ENCODE measurements at regions not wholly inside any gene's neighbourhood (a gene's known extent, or its start where the extent isn't known, plus 50 kb on each side); places are given as distances from the start of the nearest gene placed in this dataset.

- ATAC-seq (no peak), DNase-seq (no peak)
- Histone ChIP-seq H3K4me3 (no peak overlapping the region), H3K4me1 (no peaks in the 10 kb centered on the region), H3K9me3 (no peaks in the 10 kb centered on the region), H3K27me3 (no peaks in the 10 kb centered on the region), H3K36me3 (no peaks in the 10 kb centered on the region), H3K27ac (no peak overlapping the region)
- in situ Hi-C loops (cut with MboI; ENCODE audit: low sequenced_read_pairs in 4 of 4): no loop called here
- TF ChIP-seq CTCF (IDR thresholded peaks at IDR 0.05 in 4 of 5, conservative IDR thresholded peaks at IDR 0.05 in 1 of 5) (no peak), POLR2A (IDR thresholded peaks at IDR 0.05) (no peak)
- intact Hi-C loops (cut with DNase I; ENCODE audit: low total_unique reads): no loop called here
Observed at GRCh38 chr16:25317732-25318316, 60.2 kb upstream of the ZKSCAN2 start.

DNA sequence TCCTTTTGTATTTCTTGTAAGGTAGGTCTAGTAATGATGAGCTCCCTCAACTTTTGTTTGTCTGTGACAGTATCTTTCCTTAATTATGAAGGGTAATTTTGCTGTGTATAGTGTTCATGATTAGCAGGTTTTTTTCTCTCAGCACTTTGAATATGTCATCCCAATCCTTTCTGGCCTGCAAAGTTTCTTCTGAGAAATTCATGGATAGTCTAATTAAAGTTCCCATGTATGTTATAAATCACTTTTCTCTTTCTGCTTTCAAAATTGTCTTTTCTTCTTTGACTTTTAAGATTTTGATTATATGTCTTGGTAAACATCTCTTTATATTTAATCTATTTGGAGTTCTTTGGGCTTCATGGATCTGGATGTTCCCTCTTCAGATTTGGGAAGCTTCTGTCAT is 54.3 kb upstream of the ZKSCAN2 start:
- TF ChIP-seq CTCF (IDR thresholded peaks at IDR 0.05 in 4 of 5, conservative IDR thresholded peaks at IDR 0.05 in 1 of 5): no peak
- no peak for TF ChIP-seq POLR2A (IDR thresholded peaks at IDR 0.05)
- no peak overlapping the region for H3K27ac ChIP-seq
- no peak overlapping the region for H3K4me3 ChIP-seq
- H3K36me3 ChIP-seq: no peaks in the 10 kb centered on the region
- no peaks in the 10 kb centered on the region for H3K27me3 ChIP-seq
- H3K4me1 ChIP-seq: no peaks in the 10 kb centered on the region
- in situ Hi-C loops (cut with MboI; ENCODE audit: low sequenced_read_pairs in 4 of 4) (no loop called here), intact Hi-C loops (cut with DNase I; ENCODE audit: low total_unique reads) (no loop called here)
- no peak for DNase-seq
- ATAC-seq: no peak
- H3K9me3 ChIP-seq: peaks cover 0 to 8% (median 0%) of the 10 kb centered on the region in 3 donors

GRCh38 chr16:25311039-25311438 is 53.4 kb upstream of the ZKSCAN2 start:
- Histone ChIP-seq H3K36me3 (no peaks in the 10 kb centered on the region), H3K9me3 (peaks cover 0 to 8% (median 0%) of the 10 kb centered on the region in 3 donors), H3K4me3 (no peak overlapping the region), H3K4me1 (no peaks in the 10 kb centered on the region), H3K27me3 (no peaks in the 10 kb centered on the region), H3K27ac (no peak overlapping the region)
- ATAC-seq (no peak), DNase-seq (no peak)
- in situ Hi-C loops (cut with MboI; ENCODE audit: low sequenced_read_pairs in 4 of 4) (no loop called here), intact Hi-C loops (cut with DNase I; ENCODE audit: low total_unique reads) (no loop called here)
- no peak for TF ChIP-seq CTCF (IDR thresholded peaks at IDR 0.05 in 4 of 5, conservative IDR thresholded peaks at IDR 0.05 in 1 of 5)
- no peak for TF ChIP-seq POLR2A (IDR thresholded peaks at IDR 0.05)

Measured in gastrocnemius medialis (tissue), 4 donors.